Endothelial cell of umbilical vein (primary cell): ENCODE measurements at regions not wholly inside any gene's neighbourhood (a gene's known extent, or its start where the extent isn't known, plus 50 kb on each side); places are given as distances from the start of the nearest gene placed in this dataset.

ENCODE experiments used
- BruUV-seq: library from RNA; stranded (reverse); fragments of 400-500 nt; replicated peaks from 2 replicates; lab custom pipeline; 2021; lab: Mats Ljungman, UMichigan
- CTCF ChIA-PET: fragments of 300-600, 350-600 bp; sonication (Branson Sonifier 250); formaldehyde crosslinking; loops from one replicate; lab custom pipeline; 2021; ENCODE audit warnings: antibody characterized with exemption, inconsistent platforms; lab: Charles Lee
- POLR2A ChIA-PET: fragments of 300-600, 350-600 bp; sonication (Branson Sonifier 250); formaldehyde crosslinking; loops from one replicate; lab custom pipeline; 2021; ENCODE audit warnings: antibody characterized with exemption, inconsistent platforms; lab: Charles Lee
- DNase-seq: peaks from one replicate; pipeline ENCODE4 v3.0.0-alpha.2; 2011; ENCODE audit warnings: low read depth, low spot score
- FAIRE-seq: peaks from 2 replicates; lab custom pipeline; 2011; peaks lifted over from hg19 to GRCh38; lab: Jason Lieb, UNC
- H2AFZ ChIP-seq: 2 replicates; pipeline ENCODE4 v1.6.0; 2012; ENCODE audit warnings: low read depth, low read length, control low read depth, inconsistent platforms
- H3K27ac ChIP-seq: 2 replicates; pipeline ENCODE4 v1.5.1; 2011; ENCODE audit warnings: low read depth, mild to moderate bottlenecking, control low read depth, low read length, moderate library complexity; ENCODE audit not compliant: insufficient read depth
- H3K27me3 ChIP-seq, 2 experiments: 2 replicates each; pipeline versions ENCODE4 v1.6.0 to v1.6.1; 2011; ENCODE audit warnings: low read length in 2 of 2, mixed read lengths in 1 of 2; ENCODE audit not compliant: control insufficient read depth in 2 of 2, insufficient read depth in 2 of 2
- H3K36me3 ChIP-seq, 2 experiments: 2 replicates in 1 of 2; 3 replicates in 1 of 2; pipeline ENCODE4 v1.5.1; 2011; ENCODE audit warnings: low read length in 2 of 2, mild to moderate bottlenecking in 1 of 2, moderate library complexity in 1 of 2; ENCODE audit not compliant: control insufficient read depth in 2 of 2, insufficient read depth in 2 of 2; ENCODE audit errors: extremely low read depth in 1 of 2
- H3K4me1 ChIP-seq: 3 replicates; pipeline ENCODE4 v1.5.1; 2011; ENCODE audit warnings: mild to moderate bottlenecking, low read length; ENCODE audit not compliant: control insufficient read depth, insufficient read depth; ENCODE audit errors: extremely low read depth
- H3K4me2 ChIP-seq: 2 replicates; pipeline ENCODE4 v1.6.1; 2011; ENCODE audit warnings: low read length, control low read depth, mixed read lengths; ENCODE audit not compliant: insufficient read depth
- H3K4me3 ChIP-seq, 3 experiments: fragments of 200-600 bp in 1 of 3; sonication (generic), shearing (Covaris generic) in 1 of 3; replicated peaks in 1 of 3; 2 replicates each; pipeline ENCODE4 v1.5.1; 2011 to 2016; ENCODE audit warnings: control low read depth in 3 of 3, low read length in 3 of 3, mild to moderate bottlenecking in 2 of 3, inconsistent platforms in 1 of 3, low read depth in 1 of 3, moderate library complexity in 1 of 3; ENCODE audit not compliant: insufficient read depth in 1 of 3
- H3K79me2 ChIP-seq: 2 replicates; pipeline ENCODE4 v1.6.0; 2012; ENCODE audit warnings: low read length, inconsistent platforms; ENCODE audit not compliant: control insufficient read depth, insufficient read depth
- H3K9ac ChIP-seq: replicated peaks from 2 replicates; pipeline ENCODE3; 2011; ENCODE audit warnings: low read length, control low read depth; ENCODE audit not compliant: insufficient read depth; ENCODE audit errors: extremely low read depth
- H3K9me1 ChIP-seq: replicated peaks from 3 replicates; pipeline ENCODE4 v1.6.0; 2011; ENCODE audit warnings: mild to moderate bottlenecking, low read length; ENCODE audit not compliant: control insufficient read depth, insufficient read depth; ENCODE audit errors: extremely low read depth
- H3K9me3 ChIP-seq: replicated peaks from 2 replicates; pipeline ENCODE4 v1.5.1; 2012; ENCODE audit warnings: low read length, inconsistent platforms; ENCODE audit not compliant: control insufficient read depth, insufficient read depth
- H4K20me1 ChIP-seq: replicated peaks from 2 replicates; pipeline ENCODE3; 2011; ENCODE audit warnings: mild to moderate bottlenecking, low read length; ENCODE audit not compliant: control insufficient read depth, insufficient read depth; ENCODE audit errors: extremely low read depth
- EZH2 ChIP-seq: IDR thresholded peaks from 2 replicates; pipeline ENCODE4 v1.6.1; 2012; ENCODE audit warnings: borderline replicate concordance, low read depth, mild to moderate bottlenecking, moderate library complexity, low read length, inconsistent platforms; ENCODE audit not compliant: severe bottlenecking
- FOS ChIP-seq: IDR thresholded peaks from 2 replicates; pipeline ENCODE4 v1.6.1; 2011; ENCODE audit warnings: mild to moderate bottlenecking, low read length, moderate library complexity, borderline replicate concordance; ENCODE audit not compliant: insufficient read depth
- GATA2 ChIP-seq: IDR thresholded peaks from 2 replicates; pipeline ENCODE4 v1.7.0; 2011; ENCODE audit warnings: low read depth, mild to moderate bottlenecking, moderate library complexity, mixed read lengths, low read length; ENCODE audit not compliant: insufficient read length, insufficient read depth
- JUN ChIP-seq: IDR thresholded peaks from 2 replicates; pipeline ENCODE4 v1.6.1; 2011; ENCODE audit warnings: borderline replicate concordance, low read depth; ENCODE audit not compliant: insufficient read length, insufficient read depth
- MYC ChIP-seq: IDR thresholded peaks from one replicate; pipeline ENCODE4 v1.6.1; 2011; ENCODE audit warnings: mild to moderate bottlenecking, low read depth, low read length
- POLR2A ChIP-seq: IDR thresholded peaks from 2 replicates; pipeline ENCODE4 v1.6.1; 2012; ENCODE audit warnings: low read depth, mild to moderate bottlenecking, control low read depth, low read length
- POLR2AphosphoS5 ChIP-seq: IDR thresholded peaks from 2 replicates; pipeline ENCODE4 v1.6.1; 2012; ENCODE audit warnings: low read depth, mild to moderate bottlenecking, control low read depth, low read length, moderate library complexity; ENCODE audit not compliant: insufficient read depth
- dilution Hi-C: fragments of 300-500 bp; cut with MboI; formaldehyde crosslinking; loops from one replicate; pipeline ENCODE4 v1.15.0; 2019; ENCODE audit warnings: low sequenced_read_pairs; ENCODE audit not compliant: extremely low pct_ligation_motif_present
- intact Hi-C: fragments of 100-400 bp; cut with micrococcal nuclease; formaldehyde crosslinking; loops from one replicate; pipeline ENCODE4 v1.10.0; 2022
- TF ChIP-seq, protein P1 (sequence below), 2 donors: IDR thresholded peaks; 1 replicate in 1 of 2; 2 replicates in 1 of 2; pipeline ENCODE4 v1.5.1; 2011; ENCODE audit warnings: low read length in 2 of 2, mild to moderate bottlenecking in 2 of 2, moderate library complexity in 2 of 2, control low read depth in 1 of 2, inconsistent platforms in 1 of 2, low read depth in 1 of 2; ENCODE audit not compliant: insufficient read depth in 1 of 2; ENCODE audit errors: extremely low read depth in 1 of 2
- TF ChIP-seq, protein P2 (sequence below): IDR thresholded peaks from 2 replicates; pipeline ENCODE4 v1.6.1; 2011; ENCODE audit not compliant: insufficient read depth, insufficient read length

DNA sequence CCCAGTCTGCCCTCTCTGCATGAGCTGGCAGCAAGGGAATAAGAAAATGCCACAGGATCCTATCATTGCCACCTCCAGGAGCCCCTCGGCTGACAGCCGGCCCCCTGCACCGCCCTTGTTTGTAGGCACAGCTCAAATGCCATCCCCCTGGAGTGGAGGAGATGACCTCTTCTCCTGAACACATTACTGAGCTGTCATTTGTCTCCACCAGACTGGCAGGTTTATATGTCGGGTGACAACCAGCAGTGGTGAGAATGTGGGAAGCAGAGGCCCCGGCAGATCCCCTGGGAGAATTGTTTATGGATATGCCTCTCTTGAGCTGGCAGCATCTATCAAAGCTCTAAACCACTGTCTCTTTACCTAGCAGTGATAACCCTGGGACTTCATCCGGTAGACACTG lies 135.4 kb upstream of the FMN2 start:
- H3K9me3 ChIP-seq, result no peaks in the 10 kb centered on the region
- ChIA-PET POLR2A (no interaction called here), CTCF (no interaction called here)
- dilution Hi-C loops (no loop called here), intact Hi-C loops (no loop called here)
- H3K79me2 ChIP-seq, result no peaks in the 10 kb centered on the region
- TF ChIP-seq JUN, result no peak
- TF ChIP-seq, protein P1, sequence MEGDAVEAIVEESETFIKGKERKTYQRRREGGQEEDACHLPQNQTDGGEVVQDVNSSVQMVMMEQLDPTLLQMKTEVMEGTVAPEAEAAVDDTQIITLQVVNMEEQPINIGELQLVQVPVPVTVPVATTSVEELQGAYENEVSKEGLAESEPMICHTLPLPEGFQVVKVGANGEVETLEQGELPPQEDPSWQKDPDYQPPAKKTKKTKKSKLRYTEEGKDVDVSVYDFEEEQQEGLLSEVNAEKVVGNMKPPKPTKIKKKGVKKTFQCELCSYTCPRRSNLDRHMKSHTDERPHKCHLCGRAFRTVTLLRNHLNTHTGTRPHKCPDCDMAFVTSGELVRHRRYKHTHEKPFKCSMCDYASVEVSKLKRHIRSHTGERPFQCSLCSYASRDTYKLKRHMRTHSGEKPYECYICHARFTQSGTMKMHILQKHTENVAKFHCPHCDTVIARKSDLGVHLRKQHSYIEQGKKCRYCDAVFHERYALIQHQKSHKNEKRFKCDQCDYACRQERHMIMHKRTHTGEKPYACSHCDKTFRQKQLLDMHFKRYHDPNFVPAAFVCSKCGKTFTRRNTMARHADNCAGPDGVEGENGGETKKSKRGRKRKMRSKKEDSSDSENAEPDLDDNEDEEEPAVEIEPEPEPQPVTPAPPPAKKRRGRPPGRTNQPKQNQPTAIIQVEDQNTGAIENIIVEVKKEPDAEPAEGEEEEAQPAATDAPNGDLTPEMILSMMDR (IDR thresholded peaks at IDR 0.05; ENCODE audit: extremely low read depth in 1 of 2, insufficient read depth in 1 of 2, low read depth in 1 of 2, low read length in 2 of 2), result no peak
- TF ChIP-seq FOS, result no peak
- no peak for TF ChIP-seq POLR2A
- no peak for TF ChIP-seq GATA2
- TF ChIP-seq, protein P2, sequence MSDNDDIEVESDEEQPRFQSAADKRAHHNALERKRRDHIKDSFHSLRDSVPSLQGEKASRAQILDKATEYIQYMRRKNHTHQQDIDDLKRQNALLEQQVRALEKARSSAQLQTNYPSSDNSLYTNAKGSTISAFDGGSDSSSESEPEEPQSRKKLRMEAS, result no peak
- no peak for TF ChIP-seq EZH2
- no peak for TF ChIP-seq POLR2AphosphoS5
- no peak for TF ChIP-seq MYC
- H3K9ac ChIP-seq, result no peak overlapping the region
- BruUV-seq, result no TSS peak
- DNase-seq (no peak), FAIRE-seq (no peak)
- H3K4me1 ChIP-seq, result no peaks in the 10 kb centered on the region
- H2AFZ ChIP-seq, result no peak overlapping the region
- no peak overlapping the region for H3K27ac ChIP-seq
- no peak overlapping the region for H3K4me3 ChIP-seq
- no peaks in the 10 kb centered on the region for H3K9me1 ChIP-seq
- H3K36me3 ChIP-seq, result no peaks in the 10 kb centered on the region
- H3K27me3 ChIP-seq, result no peaks in the 10 kb centered on the region
- H4K20me1 ChIP-seq, result no peaks in the 10 kb centered on the region
- H3K4me2 ChIP-seq, result no peak overlapping the region
